ENCODE measurements at regions not wholly inside any gene's neighbourhood (a gene's known extent, or its start where the extent isn't known, plus 50 kb on each side); places are given as distances from the start of the nearest gene placed in this dataset.

DNA sequence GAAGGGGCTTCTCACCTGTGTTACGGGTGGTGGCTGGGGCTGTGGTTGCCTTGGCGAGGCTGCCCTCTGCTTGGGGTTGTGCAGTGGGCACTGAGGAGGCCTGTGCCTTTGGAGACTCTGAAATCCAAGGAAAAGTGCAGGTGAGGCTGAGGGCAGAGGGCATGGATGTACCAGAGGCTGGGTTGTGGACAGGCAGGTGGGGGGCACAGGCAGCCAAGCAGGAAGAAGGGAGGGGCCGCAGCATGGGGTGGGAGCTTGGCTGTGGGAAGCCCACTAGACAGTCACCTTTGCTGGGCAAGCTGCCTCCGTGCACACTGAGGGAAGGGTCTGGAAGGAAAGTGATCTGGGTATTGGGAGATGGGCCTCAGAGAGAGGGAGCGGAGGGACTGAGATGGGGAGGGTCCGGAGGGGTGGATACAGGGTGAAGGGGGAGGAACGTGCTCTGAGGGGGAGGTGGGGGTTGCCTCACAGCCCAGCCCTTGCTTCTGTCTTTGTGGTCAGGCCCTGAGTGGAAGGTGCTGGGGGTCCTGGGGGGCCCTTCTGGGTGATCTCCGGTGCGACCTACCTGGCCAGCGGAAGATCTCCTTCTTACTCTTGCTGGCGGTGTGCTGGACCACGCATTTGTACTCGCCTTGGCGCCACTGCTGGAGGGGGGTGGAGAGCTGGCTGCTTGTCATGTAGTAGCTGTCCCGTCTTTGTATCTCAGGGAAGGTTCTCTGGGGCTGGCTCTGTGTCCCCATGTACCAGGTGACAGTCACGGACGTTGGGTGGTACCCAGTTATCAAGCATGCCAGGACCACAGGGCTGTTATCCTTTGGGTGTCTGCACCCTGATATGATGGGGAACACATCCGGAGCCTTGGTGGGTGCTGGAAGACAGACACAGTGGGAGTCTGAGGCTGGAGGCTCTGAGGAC is 318.7 kb downstream of the TMEM121 start:
- DNase-seq (ENCODE audit: low spot score), result no peak

DNA sequence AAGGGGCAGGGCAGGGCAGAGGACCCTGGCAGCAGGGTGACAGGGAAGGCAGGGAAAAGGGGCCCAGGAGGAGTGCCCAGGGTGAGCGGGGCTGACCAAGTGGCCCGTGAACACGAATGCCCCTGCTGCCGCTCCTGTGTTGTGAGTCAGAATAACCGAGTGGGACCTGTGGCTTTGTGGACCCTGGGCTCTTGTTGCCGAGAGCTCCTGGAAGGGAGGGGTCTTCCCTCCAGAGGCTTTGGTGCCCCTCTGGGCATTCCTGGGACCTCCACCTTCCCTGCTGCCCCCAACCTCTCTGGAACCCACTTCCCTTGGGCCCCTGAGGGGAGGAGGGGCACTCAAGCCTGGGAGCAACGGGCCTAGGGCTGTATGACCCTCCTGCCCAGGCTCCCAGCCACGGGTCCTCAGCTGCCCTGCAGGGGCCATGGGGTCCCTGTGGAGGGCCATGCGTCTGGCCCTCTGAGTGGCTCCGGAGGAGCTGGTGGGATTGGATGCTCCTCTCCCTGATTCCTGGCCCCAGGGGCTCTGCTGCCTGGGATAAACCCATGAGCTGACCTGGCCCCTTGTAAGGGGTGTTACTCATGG is 319.4 kb downstream of the TMEM121 start:
- no peak for DNase-seq (ENCODE audit: low spot score)

DNA sequence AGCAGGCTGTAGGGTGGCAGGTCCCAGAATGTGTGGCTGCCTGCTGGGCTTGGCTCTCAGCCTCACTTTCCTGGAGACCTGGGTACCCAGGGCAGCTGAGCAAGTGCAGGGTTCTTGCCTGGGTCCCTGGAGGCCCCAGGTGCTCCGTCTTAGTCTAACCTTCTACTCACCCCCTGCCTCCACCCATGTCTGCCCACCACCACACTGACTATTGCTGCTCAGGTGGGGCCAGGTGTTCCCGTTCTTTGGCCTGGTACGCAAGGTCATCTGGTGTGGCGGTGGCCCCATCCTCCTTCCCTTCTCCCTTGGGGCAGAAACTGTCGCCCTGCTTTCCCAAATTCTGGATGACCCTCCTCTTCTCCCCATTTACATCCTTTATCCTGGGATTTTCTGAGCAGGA is 319.9 kb downstream of the TMEM121 start:
- DNase-seq (ENCODE audit: low spot score), result no peak

DNA sequence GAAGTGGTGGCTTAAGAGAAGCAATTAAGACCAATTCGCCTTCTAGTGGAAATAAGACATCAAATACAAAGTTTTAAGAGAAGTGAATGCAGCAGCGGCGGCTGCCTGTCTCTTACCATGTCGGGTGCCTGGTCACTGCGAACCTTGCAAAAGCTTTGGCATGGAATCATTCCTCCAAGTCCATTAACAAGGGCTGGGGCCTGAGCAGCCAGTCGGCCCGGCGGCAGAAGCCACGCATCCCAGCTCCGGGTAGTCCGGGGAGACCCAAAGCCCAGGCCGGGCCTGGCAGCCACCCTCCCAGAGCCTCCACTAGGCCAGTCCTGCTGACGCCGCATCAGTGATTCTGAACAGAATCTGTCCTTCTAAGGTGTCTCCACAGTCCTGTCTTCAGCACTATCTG is 321.0 kb downstream of the TMEM121 start:
- DNase-seq (ENCODE audit: low spot score), result no peak

DNA sequence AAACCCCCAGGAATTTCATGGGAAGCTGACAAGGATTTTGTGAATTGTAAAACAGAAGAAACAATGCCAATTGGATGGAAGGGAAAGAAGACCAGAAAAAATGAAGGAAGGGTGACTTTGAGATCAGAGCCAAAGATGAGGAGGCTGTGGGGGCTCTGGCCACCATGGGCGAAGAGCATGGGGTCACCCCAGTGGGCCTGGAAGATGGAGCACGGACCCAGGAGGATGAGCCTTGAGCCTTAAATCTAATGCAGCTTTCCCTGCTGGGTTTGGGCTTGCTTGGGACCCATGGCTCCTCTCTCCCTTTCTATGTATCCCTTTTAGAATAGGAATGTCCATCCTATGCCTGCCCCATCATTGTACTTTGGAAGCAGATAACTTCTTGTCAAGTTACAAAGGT is 322.2 kb downstream of the TMEM121 start:
- no peak for DNase-seq (ENCODE audit: low spot score)

DNA sequence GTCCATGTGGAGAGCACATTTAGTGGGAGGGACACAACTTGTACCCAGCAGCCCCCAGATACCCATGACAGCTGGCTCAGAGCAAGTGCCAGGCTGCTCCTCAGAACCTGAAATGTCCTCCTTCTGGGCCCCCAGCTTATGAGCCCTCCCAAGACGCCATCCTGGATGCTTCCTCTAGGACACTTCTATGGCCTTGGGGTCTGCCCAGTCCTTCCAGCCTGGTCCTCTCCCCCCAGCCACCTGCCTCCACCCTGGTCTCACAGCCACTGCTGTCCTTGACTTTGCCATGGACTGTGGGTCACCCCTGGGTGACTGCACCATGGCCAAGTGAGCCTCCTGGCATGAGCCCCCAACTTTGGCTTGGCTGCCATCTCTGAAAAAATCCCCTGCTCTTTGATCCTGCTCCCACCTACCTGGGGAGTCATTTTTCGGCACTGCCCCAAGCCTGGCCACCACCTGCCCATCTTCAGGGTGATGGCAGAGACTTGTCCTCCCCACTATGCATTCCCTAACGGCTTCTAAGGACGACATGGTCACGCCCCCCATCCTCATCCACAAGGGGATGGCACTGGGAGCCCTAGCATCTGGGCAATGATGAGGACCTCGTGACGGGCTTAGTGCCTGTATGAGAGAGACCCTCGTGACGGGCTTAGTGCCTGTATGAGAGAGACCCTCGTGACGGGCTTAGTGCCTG is 323.7 kb downstream of the TMEM121 start:
- no peak for DNase-seq (ENCODE audit: low spot score)

DNA sequence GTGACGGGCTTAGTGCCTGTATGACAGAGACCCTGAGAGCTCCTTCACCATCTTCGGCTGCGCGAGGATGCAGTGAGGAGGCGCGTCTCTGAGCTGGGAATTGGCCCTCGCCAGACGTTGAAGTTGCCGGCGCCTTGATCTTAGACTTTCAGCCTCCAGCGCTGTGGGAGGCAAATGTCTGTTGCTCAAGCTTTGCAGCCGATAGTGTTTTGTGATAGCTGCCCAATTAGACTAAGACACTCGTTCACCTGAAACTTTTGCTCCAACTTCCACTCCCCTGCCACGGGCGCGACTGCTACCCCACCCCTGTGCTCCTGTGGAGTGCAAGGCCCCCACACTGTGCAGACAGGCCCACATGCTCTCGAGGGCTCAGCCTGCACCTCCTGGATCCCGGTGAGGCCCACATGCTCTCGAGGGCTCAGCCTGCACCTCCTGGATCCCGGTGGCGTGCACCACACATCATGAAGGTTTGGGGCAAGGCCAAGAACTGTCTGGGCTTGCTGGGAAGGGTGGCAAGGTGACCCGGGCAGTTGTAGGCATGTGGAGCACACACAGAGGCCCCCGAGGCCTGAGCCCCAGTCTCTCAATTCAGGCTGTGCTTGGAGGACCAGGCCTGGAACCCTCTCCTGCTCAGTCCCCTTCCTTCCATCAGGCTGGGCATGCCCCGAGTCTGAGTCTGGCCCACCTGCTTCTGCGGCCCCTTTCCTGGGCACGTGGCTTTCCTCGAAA is 324.6 kb downstream of the TMEM121 start:
- no peak for DNase-seq (ENCODE audit: low spot score)

DNA sequence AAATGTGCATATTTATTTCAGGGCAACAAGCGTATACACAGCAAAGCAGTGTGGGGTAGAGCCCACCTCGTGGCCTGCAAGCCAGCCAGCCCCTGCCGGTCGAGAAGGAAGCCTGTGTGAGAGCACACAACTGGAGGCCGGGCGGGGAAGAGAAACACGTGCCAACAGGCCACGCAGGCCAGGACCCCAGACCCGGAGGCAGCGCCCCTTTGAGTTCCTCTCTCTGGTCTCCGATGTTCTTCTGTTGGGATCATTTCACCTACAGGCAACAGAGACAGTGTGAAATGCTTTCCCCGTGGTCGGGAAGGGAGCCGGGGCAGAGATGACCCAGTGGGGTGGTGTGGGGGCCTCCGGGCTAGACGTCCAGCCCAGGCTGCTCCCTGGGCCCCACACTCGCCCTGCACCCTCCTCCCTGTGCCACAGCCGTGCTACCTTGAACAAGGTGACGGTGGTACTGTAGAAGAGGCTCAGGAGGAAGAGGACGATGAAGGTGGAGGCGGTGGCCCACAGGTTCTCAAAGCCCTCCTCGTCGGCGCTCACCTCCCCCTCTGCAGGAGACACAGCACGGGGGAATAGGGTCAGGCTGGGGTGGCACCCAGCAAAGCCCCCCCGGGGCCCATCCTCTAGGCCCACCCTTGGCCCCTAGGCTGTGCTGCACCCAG is 325.5 kb downstream of the TMEM121 start:
- DNase-seq (ENCODE audit: low spot score), result no peak

DNA sequence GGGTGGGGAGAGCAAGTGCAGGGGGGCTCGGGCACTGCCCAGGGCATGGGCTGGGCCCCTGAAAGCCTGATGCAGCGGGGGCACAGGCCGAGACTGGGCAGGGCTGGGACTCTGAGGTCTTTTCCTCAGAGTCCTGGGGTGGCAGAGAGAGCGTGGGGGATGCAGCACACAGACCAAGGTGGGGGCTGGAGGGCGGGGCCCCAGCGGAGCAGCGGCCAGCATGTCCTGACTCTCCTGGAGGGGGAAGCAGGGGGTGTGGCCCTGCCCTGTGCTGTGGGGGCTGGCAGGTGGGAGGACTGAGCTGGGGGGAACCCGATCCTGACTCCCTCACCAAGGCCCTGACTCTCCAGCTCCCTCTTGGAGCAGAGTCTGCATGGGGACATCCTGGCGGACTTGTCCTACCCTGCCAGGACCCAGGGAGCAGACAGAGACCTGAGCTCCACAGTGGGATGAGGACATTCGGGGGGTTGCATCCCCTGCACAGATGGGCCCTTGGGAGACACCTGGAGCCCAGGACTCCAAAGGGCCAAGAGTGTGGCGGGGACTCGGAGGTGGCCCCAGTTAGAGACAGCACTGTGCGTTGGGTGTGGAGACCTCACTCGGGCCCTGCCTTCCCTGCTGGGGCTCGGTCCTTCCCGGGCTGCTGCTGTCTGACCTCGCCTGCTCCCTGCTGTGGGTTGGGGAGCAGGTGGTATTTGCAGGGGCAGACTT is 326.1 kb downstream of the TMEM121 start:
- DNase-seq (ENCODE audit: low spot score), result no peak

DNA sequence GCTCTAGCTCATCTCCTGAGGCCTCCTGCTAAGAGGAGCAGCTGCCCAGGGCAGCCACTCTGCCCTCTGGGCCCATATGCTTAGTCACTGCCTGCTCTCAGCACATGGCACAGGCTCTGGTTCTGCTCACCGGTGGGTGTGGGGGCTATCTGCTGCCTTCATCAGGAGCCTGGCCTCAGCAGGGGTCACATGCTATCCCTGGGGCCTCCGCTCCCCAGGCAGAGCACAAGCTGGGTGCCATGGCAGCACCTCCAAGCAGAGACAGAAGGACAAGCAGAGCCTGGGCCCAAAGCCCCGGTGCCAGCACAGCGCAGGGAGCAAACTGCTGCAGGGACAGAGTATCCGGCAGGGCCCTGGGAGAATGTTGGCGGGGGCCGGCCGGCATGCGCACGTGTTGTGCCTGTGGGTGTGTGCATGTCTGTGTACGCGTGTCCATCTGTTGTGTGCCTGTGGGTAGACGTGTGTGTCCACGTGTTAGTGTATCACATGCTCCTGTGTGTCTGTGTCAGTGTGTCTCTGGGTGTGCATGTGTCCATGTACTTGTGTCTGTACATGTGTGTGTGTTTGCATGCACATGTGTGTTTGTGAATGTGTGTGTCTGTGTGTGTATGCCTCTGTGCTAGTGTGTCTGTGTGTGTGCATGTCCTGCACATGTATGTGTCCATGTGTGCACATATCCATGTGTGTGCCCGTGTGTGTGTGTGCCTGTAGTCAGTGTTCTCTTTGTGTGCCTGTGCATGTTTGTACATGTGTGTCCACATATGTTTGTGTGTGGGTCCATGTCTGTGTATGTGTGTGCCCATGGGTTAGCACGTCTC is 326.9 kb downstream of the TMEM121 start:
- no peak for DNase-seq (ENCODE audit: low spot score)

DNA sequence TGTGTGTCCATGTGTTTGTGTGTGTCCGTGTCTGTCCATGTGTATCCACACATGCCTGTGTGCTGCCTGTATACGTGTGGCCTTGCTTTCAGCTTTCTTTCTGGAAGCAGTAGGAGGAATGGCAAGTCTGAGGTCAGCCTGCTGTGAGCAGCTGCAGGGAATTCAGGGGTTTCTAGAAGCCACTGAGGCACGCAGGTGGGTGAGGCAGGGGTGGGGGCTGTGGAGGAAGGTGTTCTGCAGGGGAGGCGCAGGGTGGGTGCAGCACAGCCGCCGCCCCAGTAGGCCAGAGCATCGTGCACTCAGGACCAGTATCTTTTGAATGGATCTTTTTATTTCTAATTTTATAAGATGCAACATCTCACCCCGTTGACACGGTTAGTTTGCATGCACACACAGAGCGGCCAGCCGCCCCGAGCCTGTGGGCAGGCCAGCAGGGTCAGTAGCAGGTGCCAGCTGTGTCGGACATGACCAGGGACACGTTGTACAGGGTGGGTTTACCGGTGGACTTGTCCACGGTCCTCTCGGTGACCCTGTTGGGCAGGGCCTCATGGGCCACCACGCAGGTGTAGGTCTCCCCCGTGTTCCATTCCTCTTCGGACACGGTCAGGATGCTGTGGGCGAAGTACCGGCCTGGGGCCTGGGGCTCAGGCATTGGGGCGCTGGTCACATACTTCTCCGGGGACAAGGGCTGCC is 327.7 kb downstream of the TMEM121 start:
- no peak for DNase-seq (ENCODE audit: low spot score)

DNA sequence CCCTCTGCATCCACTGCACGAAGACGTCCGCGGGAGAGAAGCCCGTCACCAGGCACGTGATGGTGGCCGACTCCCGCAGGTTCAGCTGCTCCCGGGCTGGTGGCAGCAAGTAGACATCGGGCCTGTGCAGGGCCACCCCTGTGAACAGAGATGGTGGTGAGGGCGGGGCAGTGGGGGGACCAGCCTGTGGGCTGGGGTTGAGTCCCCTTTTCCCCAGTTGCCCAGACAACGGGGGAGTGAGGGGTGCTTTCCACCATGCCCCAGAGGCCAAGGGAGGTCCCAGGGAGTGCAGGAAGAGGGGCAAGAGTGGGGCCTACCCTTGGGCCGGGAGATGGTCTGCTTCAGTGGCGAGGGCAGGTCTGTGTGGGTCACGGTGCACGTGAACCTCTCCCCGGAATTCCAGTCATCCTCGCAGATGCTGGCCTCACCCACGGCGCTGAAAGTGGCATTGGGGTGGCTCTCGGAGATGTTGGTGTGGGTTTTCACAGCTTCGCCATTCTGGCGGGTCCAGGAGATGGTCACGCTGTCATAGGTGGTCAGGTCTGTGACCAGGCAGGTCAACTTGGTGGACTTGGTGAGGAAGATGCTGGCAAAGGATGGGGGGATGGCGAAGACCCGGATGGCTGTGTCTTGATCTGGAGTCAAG is 328.3 kb downstream of the TMEM121 start:
- DNase-seq (ENCODE audit: low spot score), result no peak

DNA sequence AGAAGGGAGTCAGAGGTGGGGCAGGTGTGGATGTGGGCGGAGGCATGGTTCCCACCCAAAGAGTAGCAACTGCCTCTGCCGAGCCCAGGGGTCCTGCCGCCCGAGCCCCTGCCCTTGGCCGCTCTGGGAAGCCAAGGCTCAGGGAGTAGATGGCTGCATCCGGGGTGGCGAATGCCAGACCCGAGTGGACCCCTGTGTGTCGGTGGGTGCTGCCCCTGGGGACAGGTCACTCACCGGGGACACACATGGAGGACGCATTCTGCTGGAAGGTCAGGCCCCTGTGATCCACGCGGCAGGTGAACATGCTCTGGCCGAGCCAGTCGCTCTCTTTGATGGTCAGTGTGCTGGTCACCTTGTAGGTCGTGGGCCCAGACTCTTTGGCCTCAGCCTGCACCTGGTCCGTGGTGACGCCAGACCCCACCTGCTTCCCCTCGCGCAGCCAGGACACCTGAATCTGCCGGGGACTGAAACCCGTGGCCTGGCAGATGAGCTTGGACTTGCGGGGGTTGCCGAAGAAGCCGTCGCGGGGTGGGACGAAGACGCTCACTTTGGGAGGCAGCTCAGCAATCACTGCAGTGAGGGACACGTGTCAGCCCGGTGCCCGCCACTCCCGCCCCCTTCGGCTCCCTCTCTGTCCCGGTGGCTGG is 329.0 kb downstream of the TMEM121 start:
- DNase-seq (ENCODE audit: low spot score), result no peak

DNA sequence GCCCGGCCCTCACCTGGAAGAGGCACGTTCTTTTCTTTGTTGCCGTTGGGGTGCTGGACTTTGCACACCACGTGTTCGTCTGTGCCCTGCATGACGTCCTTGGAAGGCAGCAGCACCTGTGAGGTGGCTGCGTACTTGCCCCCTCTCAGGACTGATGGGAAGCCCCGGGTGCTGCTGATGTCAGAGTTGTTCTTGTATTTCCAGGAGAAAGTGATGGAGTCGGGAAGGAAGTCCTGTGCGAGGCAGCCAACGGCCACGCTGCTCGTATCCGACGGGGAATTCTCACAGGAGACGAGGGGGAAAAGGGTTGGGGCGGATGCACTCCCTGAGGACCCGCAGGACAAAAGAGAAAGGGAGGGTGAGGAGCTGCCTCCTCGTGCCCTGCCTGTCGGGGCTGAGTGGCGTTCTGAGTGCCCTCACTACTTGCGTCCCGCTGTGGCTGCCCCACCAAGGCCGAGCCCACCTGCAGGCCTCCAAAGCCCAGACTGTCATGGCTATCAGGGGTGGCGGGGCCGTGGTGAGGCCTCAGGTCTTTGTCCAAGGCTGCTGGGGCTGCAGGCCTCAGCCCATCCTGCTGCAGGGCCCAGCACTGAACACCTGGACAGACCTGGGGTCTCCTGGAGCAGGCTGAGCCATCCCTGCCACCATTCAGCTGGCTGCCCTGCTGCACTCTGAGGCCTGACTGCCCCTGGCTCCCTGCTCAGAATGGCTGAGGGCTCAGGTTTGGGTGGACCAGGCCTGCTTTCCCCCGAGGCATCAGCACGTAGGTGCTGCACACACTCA is 329.7 kb downstream of the TMEM121 start:
- no peak for DNase-seq (ENCODE audit: low spot score)

DNA sequence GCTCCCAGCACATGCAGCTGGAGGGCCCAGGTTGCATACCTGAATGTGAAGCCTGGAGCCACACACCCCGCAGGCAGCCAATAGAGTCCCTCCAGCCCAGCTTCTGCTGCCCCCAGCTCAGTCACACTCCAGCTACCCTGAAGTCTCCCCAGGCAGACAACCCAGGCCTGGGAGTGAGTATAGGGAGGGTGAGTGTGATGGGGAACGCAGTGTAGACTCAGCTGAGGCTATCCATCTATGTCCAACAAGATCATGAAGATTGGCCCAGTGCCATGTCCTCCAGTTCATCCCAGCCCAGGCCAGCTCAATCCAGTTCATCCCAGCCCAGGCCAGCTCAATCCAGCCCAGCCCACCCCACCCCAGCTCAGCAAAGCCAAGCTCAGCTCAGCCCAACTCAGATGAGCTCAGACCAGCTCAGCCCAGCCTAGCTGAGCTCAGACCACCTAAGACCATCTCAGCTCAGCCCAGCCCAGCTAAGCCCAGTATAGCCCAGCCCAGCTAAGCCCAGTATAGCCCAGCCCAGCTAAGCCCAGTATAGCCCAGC is 330.4 kb downstream of the TMEM121 start:
- DNase-seq (ENCODE audit: low spot score), result no peak

DNA sequence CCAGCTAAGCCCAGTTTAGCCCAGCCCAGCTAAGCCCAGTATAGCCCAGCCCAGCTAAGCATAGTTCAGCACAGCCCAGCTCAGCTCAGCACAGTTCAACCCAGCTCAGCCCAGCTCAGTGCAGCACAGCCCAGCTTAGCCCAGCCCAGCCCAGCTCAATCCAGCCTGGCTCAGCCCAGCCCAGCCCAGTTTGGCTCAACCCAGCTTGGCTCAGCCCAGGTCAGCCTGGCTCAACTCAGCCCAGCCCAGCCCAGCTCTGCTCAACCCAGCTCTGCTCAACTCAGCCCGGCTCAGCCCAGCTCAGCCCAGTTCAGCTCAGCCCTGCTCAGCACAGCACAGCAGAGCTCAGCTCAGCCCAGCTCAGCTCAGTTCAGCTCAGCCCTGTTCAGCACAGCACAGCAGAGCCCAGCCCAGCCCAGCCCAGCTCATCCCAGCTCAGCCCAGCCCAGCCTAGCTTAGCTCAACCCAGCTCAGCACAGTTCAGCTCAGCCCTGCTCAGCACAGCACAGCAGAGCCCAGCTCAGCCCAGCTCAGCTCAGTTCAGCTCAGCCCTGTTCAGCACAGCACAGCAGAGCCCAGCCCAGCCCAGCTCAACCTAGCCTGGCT is 330.9 kb downstream of the TMEM121 start:
- DNase-seq (ENCODE audit: low spot score), result no peak
